B cell (primary cell): ENCODE measurements at regions not wholly inside any gene's neighbourhood (a gene's known extent, or its start where the extent isn't known, plus 50 kb on each side); places are given as distances from the start of the nearest gene placed in this dataset.

Experiments used
- CTCF ChIP-seq: fragments of 200-600 bp; IDR thresholded peaks from one replicate; pipeline ENCODE4 v1.8.0; 2022; ENCODE audit warnings: antibody characterized with exemption, mild to moderate bottlenecking
- EZH2 ChIP-seq: IDR thresholded peaks from 2 replicates; pipeline ENCODE4 v1.6.1; 2012; ENCODE audit warnings: borderline replicate concordance, low read depth, mild to moderate bottlenecking, moderate library complexity, low read length; ENCODE audit not compliant: insufficient read depth, poor library complexity, severe bottlenecking

- TF ChIP-seq CTCF (no peak), EZH2 (no peak)
These were observed 829.1 kb downstream of the PCDH7 start for GRCh38 chr4:31549256-31549655.
